Mesendoderm (in vitro differentiated cells): ENCODE measurements at regions not wholly inside any gene's neighbourhood (a gene's known extent, or its start where the extent isn't known, plus 50 kb on each side); places are given as distances from the start of the nearest gene placed in this dataset.

Source experiments
- DNase-seq: peaks from one replicate; pipeline ENCODE4 v3.0.0; 2013
- H2AK5ac ChIP-seq: 2 replicates; pipeline ENCODE4 v1.6.1; 2013; ENCODE audit warnings: low read length, inconsistent platforms
- H2BK120ac ChIP-seq: 2 replicates; pipeline ENCODE4 v1.6.1; 2013; ENCODE audit warnings: low read depth, mild to moderate bottlenecking, low read length, moderate library complexity, mixed read lengths
- H2BK15ac ChIP-seq: replicated peaks from 2 replicates; pipeline ENCODE4 v1.6.1; 2013; ENCODE audit warnings: low read depth, mild to moderate bottlenecking, moderate library complexity
- H2BK5ac ChIP-seq: 2 replicates; pipeline ENCODE4 v1.6.1; 2013; ENCODE audit warnings: low read length, inconsistent platforms
- H3K18ac ChIP-seq: 2 replicates; pipeline ENCODE4 v1.6.1; 2013; ENCODE audit warnings: mild to moderate bottlenecking, low read length, mixed read lengths
- H3K23ac ChIP-seq: one replicate; pipeline ENCODE4 v1.6.1; 2013; ENCODE audit warnings: low read length
- H3K27ac ChIP-seq: 2 replicates; pipeline ENCODE4 v1.5.1; 2013; ENCODE audit warnings: low read depth, mild to moderate bottlenecking, inconsistent platforms, low read length, moderate library complexity
- H3K27me3 ChIP-seq: 2 replicates; pipeline ENCODE4 v1.6.1; 2013; ENCODE audit warnings: low read length, control low read depth, mild to moderate bottlenecking, inconsistent platforms; ENCODE audit not compliant: insufficient read depth, poor library complexity
- H3K36me3 ChIP-seq: 2 replicates; pipeline ENCODE4 v1.6.1; 2013; ENCODE audit warnings: low read length, inconsistent platforms; ENCODE audit not compliant: control insufficient read depth, insufficient read depth
- H3K4ac ChIP-seq: one replicate; pipeline ENCODE4 v1.6.1; 2013; ENCODE audit warnings: low read depth, mild to moderate bottlenecking, low read length, moderate library complexity
- H3K4me1 ChIP-seq: 2 replicates; pipeline ENCODE4 v1.6.1; 2013; ENCODE audit warnings: low read depth, low read length, inconsistent platforms; ENCODE audit not compliant: control insufficient read depth
- H3K4me2 ChIP-seq: 2 replicates; pipeline ENCODE4 v1.6.1; 2013; ENCODE audit warnings: low read length
- H3K4me3 ChIP-seq: 2 replicates; pipeline ENCODE4 v1.5.1; 2013; ENCODE audit warnings: mild to moderate bottlenecking, low read length
- H3K56ac ChIP-seq: one replicate; pipeline ENCODE4 v1.6.1; 2013; ENCODE audit warnings: low read length
- H3K79me1 ChIP-seq: 2 replicates; pipeline ENCODE4 v1.6.1; 2013; ENCODE audit warnings: low read length, inconsistent platforms
- H3K79me2 ChIP-seq: 2 replicates; pipeline ENCODE4 v1.6.1; 2013; ENCODE audit warnings: mild to moderate bottlenecking, low read length; ENCODE audit not compliant: control insufficient read depth, insufficient read depth
- H3K9ac ChIP-seq: 2 replicates; pipeline ENCODE4 v1.6.1; 2013; ENCODE audit warnings: low read length, inconsistent platforms
- H4K5ac ChIP-seq: one replicate; pipeline ENCODE4 v1.6.1; 2013; ENCODE audit warnings: low read length
- H4K8ac ChIP-seq: one replicate; pipeline ENCODE4 v1.6.1; 2013; ENCODE audit warnings: low read depth, mild to moderate bottlenecking, control low read depth, low read length, moderate library complexity
- WGBS: extraction: QIAGEN DNeasy Blood & Tissue Kit; methylation state at CpG from one replicate; pipeline ENCODE4 v1.1.7; 2013; ENCODE audit warnings: low lambda C conversion rate, missing lambda C conversion rate; ENCODE audit not compliant: insufficient coverage; ENCODE audit errors: extremely low coverage; 5-methylcytosine and 5-hydroxymethylcytosine counted together

DNA sequence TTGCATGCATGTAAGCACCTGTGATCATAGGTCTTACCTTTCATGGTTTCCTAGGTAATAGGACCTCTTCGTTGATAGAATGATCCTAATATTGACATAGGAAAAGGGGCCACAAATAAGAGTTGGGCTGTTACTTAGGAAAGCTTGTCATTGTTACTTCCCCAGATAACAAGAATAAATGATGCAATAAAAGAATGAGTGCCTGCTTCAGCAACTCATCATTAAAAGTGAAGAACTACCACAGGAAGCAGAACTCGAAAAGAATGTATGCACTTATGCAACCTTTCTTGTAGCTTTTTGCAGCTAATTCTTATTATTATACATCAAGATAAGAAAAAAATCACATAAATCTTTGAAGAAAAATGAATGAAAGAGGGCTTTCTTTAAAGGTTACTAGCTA is 548.6 kb downstream of the LTN1 start:
- H3K9ac ChIP-seq: no peak overlapping the region
- no peak overlapping the region for H3K23ac ChIP-seq
- no peaks in the 10 kb centered on the region for H3K27me3 ChIP-seq
- no peaks in the 10 kb centered on the region for H3K79me1 ChIP-seq
- H2AK5ac ChIP-seq: no peak overlapping the region
- H2BK5ac ChIP-seq: no peak overlapping the region
- H3K79me2 ChIP-seq: no peaks in the 10 kb centered on the region
- DNase-seq: no peak
- no peak overlapping the region for H3K18ac ChIP-seq
- no peak overlapping the region for H2BK120ac ChIP-seq
- no peak overlapping the region for H3K27ac ChIP-seq
- no peak overlapping the region for H2BK15ac ChIP-seq
- no peaks in the 10 kb centered on the region for H3K36me3 ChIP-seq
- no peaks in the 10 kb centered on the region for H3K4me1 ChIP-seq
- WGBS: no CpG with 5 or more reads among the region's 2 CpGs
- H3K4ac ChIP-seq: no peak overlapping the region
- no peak overlapping the region for H4K5ac ChIP-seq
- H3K4me2 ChIP-seq: no peak overlapping the region
- H3K4me3 ChIP-seq: no peak overlapping the region
- H4K8ac ChIP-seq: no peak overlapping the region
- no peak overlapping the region for H3K56ac ChIP-seq

DNA sequence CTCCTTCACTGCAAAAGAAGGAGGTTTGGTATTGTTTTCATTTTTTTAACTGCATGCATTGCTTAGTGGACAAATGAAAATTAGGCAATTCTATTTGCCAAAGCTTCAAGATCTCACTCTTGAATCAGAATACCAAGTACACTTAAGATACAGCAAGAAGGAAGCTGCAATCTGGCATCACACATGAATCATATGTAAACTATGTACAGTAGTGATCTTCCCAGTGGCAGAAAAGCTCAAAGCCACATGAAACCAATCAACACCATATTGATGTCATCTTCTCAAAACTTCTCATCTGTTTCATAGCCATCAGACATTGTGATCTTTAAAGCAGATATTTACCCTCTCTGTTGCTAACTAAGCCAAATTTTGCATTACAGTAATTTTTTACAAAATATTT is 550.1 kb downstream of the LTN1 start:
- no peak overlapping the region for H4K5ac ChIP-seq
- no peak overlapping the region for H2BK5ac ChIP-seq
- no peak overlapping the region for H2BK120ac ChIP-seq
- no peak overlapping the region for H2BK15ac ChIP-seq
- no peaks in the 10 kb centered on the region for H3K79me1 ChIP-seq
- H2AK5ac ChIP-seq: no peak overlapping the region
- no peaks in the 10 kb centered on the region for H3K79me2 ChIP-seq
- no peaks in the 10 kb centered on the region for H3K4me1 ChIP-seq
- H3K4ac ChIP-seq: no peak overlapping the region
- no peak overlapping the region for H3K4me3 ChIP-seq
- no peaks in the 10 kb centered on the region for H3K36me3 ChIP-seq
- no peak overlapping the region for H3K23ac ChIP-seq
- H3K4me2 ChIP-seq: no peak overlapping the region
- no peak overlapping the region for H4K8ac ChIP-seq
- no peak overlapping the region for H3K56ac ChIP-seq
- no peaks in the 10 kb centered on the region for H3K27me3 ChIP-seq
- H3K27ac ChIP-seq: no peak overlapping the region
- no peak overlapping the region for H3K18ac ChIP-seq
- DNase-seq: no peak
- H3K9ac ChIP-seq: no peak overlapping the region

DNA sequence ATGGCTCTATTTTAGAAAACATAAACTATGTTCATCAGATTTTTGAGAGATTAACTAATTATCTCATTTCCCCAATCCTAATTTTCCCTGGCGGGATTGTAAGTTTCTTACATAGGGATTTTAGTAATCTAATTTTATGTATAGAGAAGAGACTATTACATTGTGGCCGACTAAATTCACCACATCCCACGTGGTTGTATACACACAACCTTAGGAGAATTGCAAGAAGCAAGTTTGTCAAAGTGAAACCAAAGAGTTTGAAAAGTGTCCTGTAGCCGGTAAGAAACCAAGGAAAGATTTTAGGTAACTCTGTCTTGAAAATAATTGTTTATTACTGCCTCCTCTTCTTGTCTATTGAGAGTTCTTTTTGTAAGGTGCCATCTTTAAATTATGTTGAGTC is 550.6 kb downstream of the LTN1 start:
- no peak overlapping the region for H2BK5ac ChIP-seq
- no peak overlapping the region for H4K5ac ChIP-seq
- no peak overlapping the region for H4K8ac ChIP-seq
- H3K4ac ChIP-seq: no peak overlapping the region
- no peaks in the 10 kb centered on the region for H3K27me3 ChIP-seq
- no peak overlapping the region for H2BK15ac ChIP-seq
- H3K4me1 ChIP-seq: no peaks in the 10 kb centered on the region
- no peak overlapping the region for H3K27ac ChIP-seq
- H3K4me2 ChIP-seq: no peak overlapping the region
- no peak overlapping the region for H2AK5ac ChIP-seq
- no CpG with 5 or more reads among the region's 4 CpGs for WGBS
- DNase-seq: no peak
- H3K9ac ChIP-seq: no peak overlapping the region
- no peaks in the 10 kb centered on the region for H3K79me1 ChIP-seq
- H3K36me3 ChIP-seq: no peaks in the 10 kb centered on the region
- no peak overlapping the region for H3K23ac ChIP-seq
- H3K4me3 ChIP-seq: no peak overlapping the region
- H2BK120ac ChIP-seq: no peak overlapping the region
- no peak overlapping the region for H3K18ac ChIP-seq
- no peaks in the 10 kb centered on the region for H3K79me2 ChIP-seq
- no peak overlapping the region for H3K56ac ChIP-seq

DNA sequence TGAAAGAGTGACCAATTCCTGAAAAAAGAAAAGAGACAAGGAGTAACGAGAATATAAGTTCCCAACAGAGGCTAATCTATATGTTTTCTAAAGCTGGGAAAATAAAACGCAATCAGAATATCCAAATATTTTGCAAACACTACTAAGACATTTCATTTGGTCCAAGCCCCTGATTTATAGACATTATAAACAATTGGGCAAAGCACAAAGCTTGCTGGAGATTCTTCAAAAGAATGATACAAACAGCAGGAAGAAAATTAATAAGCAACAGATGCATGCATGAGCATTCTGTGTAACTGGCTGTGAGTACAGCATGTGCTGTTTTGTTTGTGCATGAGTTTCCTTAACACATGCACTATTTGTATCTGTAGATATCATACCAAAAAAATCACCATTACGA is 552.9 kb downstream of the LTN1 start:
- no peak for DNase-seq
- Histone ChIP-seq H4K5ac (no peak overlapping the region), H3K18ac (no peak overlapping the region), H3K27me3 (no peaks in the 10 kb centered on the region), H3K56ac (no peak overlapping the region), H3K9ac (no peak overlapping the region), H2AK5ac (no peak overlapping the region), H3K4me2 (no peak overlapping the region), H2BK5ac (no peak overlapping the region), H3K36me3 (no peaks in the 10 kb centered on the region), H3K23ac (no peak overlapping the region), H3K27ac (no peak overlapping the region), H4K8ac (no peak overlapping the region), H2BK120ac (no peak overlapping the region), H3K79me2 (no peaks in the 10 kb centered on the region), H3K4me3 (no peak overlapping the region), H3K4me1 (no peaks in the 10 kb centered on the region), H3K79me1 (no peaks in the 10 kb centered on the region), H3K4ac (no peak overlapping the region), H2BK15ac (no peak overlapping the region)
- WGBS: 100% methylated on average over 1 of the region's 3 CpGs

DNA sequence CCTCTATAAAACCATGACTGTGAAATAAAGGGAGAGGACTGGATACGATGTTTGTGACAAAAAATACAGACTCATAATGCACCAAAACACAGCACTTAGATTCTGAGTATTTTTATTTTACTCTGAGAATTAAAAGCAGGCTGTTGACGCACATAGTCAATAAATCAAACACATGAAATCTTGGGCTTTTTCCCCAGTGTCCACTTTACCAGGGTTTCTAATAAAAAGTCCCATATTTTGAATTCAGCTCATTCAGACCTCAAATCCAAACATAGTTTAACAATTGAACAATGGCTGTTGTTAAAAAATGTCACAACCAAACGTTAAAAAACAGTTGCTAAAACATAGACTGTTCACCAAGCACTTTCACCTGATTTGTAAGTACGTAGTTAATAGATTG is 553.4 kb downstream of the LTN1 start:
- Histone ChIP-seq H3K4me1 (no peaks in the 10 kb centered on the region), H2BK120ac (no peak overlapping the region), H3K27ac (no peak overlapping the region), H3K79me1 (no peaks in the 10 kb centered on the region), H3K36me3 (no peaks in the 10 kb centered on the region), H3K27me3 (no peaks in the 10 kb centered on the region), H3K23ac (no peak overlapping the region), H3K4ac (no peak overlapping the region), H3K79me2 (no peaks in the 10 kb centered on the region), H2AK5ac (no peak overlapping the region), H3K9ac (no peak overlapping the region), H3K4me3 (no peak overlapping the region), H4K5ac (no peak overlapping the region), H2BK5ac (no peak overlapping the region), H3K56ac (no peak overlapping the region), H3K4me2 (no peak overlapping the region), H2BK15ac (no peak overlapping the region), H4K8ac (no peak overlapping the region), H3K18ac (no peak overlapping the region)
- DNase-seq: no peak
- no CpG with 5 or more reads among the region's 4 CpGs for WGBS

DNA sequence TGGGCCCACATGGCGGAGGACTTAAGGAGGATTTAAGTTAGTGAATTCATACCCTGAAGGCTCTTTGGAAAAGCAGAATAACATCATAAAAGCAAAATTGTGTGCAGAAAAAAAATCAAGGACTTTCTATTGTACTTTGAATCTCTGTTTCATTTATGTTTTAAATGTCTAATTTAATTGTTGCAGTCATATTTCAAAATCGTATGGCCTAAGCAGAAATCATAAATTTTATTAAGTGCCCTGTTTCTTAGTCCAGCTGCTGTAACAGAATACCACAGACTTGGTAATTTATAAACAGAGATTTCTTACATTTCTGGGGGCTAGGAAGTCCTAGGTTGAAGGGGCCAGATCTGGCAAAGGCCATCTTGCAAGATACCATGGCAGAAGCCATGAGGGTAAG is 555.6 kb downstream of the LTN1 start:
- no peaks in the 10 kb centered on the region for H3K27me3 ChIP-seq

More for the DNA sequence above, 555.6 kb downstream of the LTN1 start:
- no peak overlapping the region for H3K23ac ChIP-seq
- H2AK5ac ChIP-seq: no peak overlapping the region
- H3K36me3 ChIP-seq: no peaks in the 10 kb centered on the region
- H3K79me2 ChIP-seq: no peaks in the 10 kb centered on the region
- H3K56ac ChIP-seq: no peak overlapping the region
- DNase-seq: no peak
- no peak overlapping the region for H3K4me2 ChIP-seq
- no CpG with 5 or more reads among the region's 2 CpGs for whole genome bisulfite sequencing
- no peaks in the 10 kb centered on the region for H3K79me1 ChIP-seq
- no peak overlapping the region for H3K18ac ChIP-seq
- H2BK120ac ChIP-seq: no peak overlapping the region
- no peak overlapping the region for H4K5ac ChIP-seq
- no peak overlapping the region for H4K8ac ChIP-seq
- H3K4me1 ChIP-seq: no peaks in the 10 kb centered on the region
- H3K4ac ChIP-seq: no peak overlapping the region
- H2BK5ac ChIP-seq: no peak overlapping the region
- no peak overlapping the region for H2BK15ac ChIP-seq
- H3K27ac ChIP-seq: no peak overlapping the region
- no peak overlapping the region for H3K9ac ChIP-seq
- H3K4me3 ChIP-seq: no peak overlapping the region
